NCI-H524 (cell line): ENCODE measurements at regions not wholly inside any gene's neighbourhood (a gene's known extent, or its start where the extent isn't known, plus 50 kb on each side); places are given as distances from the start of the nearest gene placed in this dataset.

Experiments used
- DNase-seq, 2 experiments: peaks; one replicate each; lab custom pipeline; 2025; lab: John Stamatoyannopoulos, UW

DNA sequence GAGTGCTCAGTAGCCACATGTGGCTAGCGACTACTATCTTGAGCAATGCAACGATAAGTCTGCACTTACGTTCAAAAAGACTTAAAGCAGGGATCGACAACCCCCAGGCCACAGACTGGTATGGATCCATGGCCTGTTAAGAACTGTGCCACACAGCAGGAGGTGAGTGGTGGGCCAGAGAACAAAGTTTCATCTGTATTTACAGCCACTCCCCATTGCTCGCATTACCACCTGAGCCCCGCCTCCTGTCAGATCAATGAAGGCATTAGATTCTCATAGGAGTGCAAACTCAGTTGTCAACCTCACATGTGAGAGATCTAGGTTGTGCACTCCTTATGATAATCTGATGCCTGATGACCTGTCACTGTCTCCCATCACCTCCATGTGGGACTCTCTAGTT is 103.6 kb upstream of the ZRANB2 start:
- no peak for DNase-seq

DNA sequence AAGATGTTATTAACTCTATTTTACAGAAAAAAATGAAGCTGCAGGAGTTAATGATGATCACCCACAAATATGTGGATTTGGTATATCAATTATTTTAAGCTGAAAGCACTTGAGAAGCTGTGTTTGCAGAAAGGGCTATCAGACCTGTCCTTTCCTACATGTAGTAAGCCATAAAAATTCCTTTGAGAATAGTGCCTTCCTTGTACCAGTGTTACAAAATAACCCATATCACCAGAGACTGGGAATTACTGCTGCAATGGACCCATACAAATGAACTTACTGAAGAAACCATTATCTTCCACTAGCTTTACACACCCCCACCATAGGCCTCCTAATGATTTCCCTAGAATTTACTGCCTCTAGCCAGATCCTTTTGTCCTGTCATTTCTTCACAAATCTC is 99.2 kb upstream of the ZRANB2 start:
- no peak for DNase-seq

DNA sequence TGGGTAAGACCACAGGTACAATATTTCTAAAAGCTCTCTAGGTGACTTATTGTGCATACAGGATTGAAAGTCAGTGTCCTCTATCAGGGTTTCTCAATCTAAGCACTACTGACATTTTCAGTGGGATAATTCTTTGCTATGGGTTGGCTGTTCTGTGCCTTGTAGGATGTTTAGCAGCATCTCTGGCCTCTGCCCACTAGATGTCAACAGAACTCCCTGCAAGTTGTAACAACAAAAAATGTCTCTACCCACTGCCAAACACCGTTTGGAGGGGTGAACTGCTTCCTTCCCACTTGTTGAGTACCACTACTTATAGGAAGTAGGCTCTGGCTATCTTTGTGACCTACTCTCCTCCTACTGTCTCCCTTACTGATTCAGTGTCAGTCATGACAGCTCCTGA is 90.1 kb upstream of the ZRANB2 start:
- DNase-seq, result no peak

DNA sequence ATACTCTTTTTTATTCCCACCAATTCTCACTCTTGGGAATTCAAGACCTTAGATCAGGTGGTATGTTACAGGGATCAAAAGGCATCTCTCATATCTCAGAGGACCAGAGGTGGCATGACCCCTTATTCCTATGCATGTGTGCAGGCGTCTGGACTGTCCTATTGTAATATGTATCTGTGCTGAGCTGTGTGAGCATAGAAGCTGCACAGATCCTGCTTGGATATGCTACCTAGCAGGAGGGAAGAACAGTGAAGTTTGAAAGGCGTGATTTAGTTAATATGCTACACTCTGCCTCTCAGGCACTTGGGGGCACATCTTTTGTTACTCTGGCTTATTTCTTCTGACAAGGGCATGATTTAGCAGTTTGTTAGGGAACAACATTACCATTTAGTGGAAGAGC is 86.7 kb upstream of the ZRANB2 start:
- DNase-seq, result no peak

DNA sequence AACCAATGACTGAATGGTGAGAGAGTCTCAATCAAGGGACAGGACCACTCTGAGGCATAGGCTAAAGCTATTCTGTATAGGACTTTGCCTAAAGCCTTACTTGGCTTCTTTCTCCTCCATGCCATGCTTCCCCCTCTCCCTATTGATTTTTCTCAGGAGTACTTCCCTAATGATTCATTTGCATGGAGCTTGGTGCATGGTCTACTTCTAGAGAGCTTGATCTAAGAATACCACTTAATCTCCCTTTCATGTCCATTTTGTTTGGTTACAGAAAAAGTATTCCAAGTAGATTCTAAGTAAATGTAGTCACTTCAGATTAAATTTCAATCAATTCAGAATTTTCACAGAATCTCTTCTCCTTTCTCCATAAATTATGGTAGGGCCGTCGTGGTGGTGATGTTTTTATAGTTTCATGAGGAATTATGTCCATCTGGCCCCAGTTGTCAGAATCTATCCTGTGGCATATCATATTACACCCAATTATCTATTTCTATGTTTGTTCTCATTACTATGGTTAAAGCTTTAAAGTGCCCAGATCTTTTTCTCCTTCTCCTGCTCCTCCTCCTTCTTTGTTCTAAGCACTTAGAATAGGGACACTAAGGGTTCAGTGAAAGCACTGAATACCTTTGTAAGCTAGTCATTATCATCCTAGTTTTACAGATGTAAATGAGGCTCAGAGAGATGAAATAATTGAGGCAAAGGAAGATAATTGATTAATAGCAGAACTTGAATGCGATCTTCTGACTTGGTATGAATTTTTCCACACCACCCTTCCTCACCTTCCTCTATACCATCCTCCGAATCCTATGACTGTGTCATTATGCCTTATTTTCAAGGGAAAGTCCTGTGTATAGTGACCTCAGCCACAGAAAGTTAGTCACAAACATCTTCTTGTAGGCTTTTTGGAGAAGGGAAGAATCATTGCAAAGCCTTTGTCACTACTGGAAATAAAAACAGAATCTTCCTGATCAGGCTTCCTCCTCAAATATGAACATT is 85.6 kb upstream of the ZRANB2 start:
- DNase-seq, result peak; percentile 26 to 76

DNA sequence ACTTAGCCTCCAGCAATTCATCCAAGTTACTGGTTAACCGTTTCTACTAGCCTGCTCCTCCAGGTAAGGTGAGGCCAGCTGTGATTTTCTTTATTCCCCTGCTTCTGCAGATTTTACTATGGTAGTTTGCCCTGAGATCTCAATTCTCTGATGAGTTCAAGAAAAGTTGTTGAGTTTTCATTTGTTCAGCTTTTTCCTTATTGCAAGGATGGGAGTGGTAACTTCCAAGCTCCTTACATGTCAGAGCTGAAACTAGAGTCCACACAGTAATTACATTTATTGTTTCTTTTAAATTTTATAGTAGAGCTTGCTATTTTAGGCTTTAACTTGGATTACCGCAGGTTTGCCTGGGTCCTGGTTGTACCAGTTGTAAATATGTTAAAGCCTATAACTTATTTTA is 76.9 kb upstream of the ZRANB2 start:
- no peak for DNase-seq

DNA sequence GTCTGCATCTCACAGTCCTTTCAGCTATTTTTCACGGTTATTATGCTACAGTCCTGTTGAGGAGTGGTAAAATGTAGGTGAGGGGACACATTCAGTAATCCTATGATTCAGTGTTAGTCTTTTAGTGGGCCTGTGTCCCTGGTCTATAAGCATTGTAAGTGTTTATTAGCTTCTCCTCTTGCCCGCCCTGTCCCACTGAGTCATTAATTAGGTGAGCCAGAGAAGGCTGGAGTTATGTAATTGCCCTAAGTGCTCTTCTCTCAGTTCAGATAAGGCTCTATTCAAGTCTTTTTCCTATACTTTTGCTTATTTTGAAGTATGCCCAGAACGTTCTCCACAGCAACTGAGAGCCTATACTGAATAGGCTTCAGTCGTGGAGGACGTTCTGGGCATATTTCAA is 76.3 kb upstream of the ZRANB2 start:
- no peak for DNase-seq

DNA sequence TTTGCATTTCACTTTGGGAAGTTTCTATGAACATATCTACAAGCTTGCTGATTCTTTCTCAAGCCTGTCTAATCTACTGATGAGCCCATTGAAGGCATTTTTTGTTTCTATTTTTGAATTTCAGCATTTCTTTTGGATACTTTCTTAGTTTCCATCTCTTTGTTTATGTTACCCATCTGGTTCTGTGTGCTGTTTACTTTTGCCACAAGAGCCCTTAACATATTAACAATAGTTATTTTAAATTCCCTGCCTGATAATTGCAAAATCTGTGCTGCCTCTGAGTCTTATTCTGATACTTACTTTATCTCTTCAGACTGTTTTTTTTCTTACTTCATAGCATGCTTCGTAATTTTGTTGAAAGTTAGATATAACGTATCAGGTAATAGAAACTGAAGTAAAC is 75.8 kb upstream of the ZRANB2 start:
- no peak for DNase-seq

DNA sequence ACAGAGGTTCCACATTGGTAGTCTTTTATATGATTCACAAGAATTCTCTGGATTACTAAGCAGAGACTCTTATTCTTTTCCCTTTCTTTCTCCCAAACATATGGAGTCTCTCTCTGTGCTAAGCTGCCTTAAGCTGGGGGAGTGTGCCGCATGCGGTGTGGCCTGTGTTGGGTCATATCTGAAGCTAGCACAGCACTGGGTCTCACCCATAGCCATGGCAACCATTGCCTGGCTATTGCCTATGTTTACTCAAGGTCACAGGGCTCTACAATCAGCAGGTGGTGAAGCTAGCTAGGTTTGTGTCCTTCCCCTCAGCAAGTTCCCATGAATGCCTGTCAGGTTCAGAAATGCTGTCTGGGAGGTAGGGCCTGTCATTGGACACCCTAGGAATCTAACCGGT is 73.6 kb upstream of the ZRANB2 start:
- DNase-seq, result no peak

DNA sequence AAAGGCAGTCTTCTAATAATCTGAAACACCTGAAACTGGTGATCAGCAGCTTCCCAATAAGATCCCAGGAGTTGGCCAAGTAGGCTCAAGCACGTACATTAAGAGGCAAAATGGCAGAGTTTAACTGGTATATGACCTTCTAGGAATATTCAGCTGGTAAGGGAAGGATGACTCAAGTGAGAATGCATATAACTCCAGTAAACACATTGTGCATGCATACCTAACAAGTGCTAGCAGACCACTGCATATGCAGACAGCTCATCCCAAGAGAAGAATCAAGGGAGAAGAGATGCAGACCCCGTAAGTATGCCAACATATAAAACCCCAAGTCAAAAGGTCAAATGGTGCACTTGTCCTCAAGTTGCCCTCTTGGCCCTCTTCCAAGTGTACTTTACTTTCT is 73.0 kb upstream of the ZRANB2 start:
- DNase-seq, result no peak

DNA sequence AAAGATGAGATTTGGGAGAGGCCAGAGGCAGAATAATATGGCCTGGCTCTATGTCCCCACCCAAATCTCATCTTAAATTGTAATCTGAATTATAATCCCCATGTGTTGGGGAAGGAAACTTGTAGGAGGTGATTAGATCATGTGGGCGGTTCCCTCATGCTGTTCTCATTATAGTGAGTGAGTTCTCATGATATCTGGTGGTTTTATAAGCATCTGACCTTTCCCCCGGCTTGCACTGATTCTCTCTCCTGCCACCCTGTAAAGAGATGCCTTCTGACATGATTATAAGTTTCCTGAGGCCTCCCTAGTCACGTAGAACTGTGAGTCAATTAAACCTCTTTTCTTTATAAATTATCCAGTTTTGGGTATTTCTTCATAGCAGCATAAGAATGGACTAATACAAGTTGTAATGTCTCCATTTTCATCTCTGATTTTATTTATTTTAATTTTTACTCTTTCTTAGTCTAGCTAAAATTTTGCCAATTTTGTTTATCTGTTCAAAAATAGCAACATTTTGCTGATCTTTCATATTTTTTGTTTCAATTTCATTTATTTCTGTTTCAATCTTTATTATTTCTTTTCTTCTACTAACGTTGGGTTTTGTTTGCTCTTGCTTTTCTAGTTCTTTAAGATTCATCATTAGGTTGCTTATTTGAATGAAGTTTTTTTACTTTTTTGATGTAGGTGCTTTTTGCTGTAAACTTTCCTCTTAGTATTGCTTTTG is 67.0 kb upstream of the ZRANB2 start:
- DNase-seq, result no peak

DNA sequence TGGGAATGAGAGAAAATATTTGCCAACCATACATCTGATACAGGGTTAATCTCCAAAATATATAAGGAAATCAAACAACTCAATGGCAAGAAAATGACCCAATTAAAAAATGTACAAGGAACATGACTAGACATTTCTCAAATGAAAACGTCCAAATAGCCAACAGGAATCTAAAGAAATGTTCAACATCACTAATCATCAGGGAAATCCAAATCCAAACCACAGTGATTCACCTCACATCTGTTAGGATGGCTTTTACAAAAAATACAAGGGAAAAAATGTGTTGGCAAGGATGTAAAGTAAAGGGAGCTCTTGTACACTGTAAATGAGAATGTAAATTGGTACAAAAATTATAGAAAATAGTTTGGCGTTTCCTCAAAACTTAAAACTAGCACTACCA is 54.7 kb upstream of the ZRANB2 start:
- DNase-seq, result no peak
